Activated naive CD4-positive, alpha-beta T cell treated with anti-CD3 and anti-CD28 coated beads, Interleukin-2, amount 50 U/mL, for 24 hours (primary cell): ENCODE measurements at regions not wholly inside any gene's neighbourhood (a gene's known extent, or its start where the extent isn't known, plus 50 kb on each side); places are given as distances from the start of the nearest gene placed in this dataset.

Experiments used
- H3K27ac Mint-ChIP-seq: one replicate; pipeline ENCODE4 v1.8.0; 2021; ENCODE audit warnings: mild to moderate bottlenecking, mixed read lengths
- H3K27me3 Mint-ChIP-seq: one replicate; pipeline ENCODE4 v1.8.0; 2021; ENCODE audit warnings: mixed read lengths
- H3K36me3 Mint-ChIP-seq: one replicate; pipeline ENCODE4 v1.8.0; 2021; ENCODE audit warnings: mixed read lengths
- H3K4me1 Mint-ChIP-seq: one replicate; pipeline ENCODE4 v1.8.0; 2021; ENCODE audit warnings: mixed read lengths
- H3K4me3 Mint-ChIP-seq: one replicate; pipeline ENCODE4 v1.8.0; 2021; ENCODE audit warnings: mild to moderate bottlenecking, mixed read lengths
- H3K9me3 Mint-ChIP-seq: one replicate; pipeline ENCODE4 v1.8.0; 2021; ENCODE audit warnings: mixed read lengths

GRCh38 chr2:22290909-22291473 lies 1094.0 kb upstream of the KLHL29 start:
- H3K4me1 Mint-ChIP-seq: no peaks in the 10 kb centered on the region

GRCh38 chr2:22301228-22301627 lies 1083.8 kb upstream of the KLHL29 start:
- H3K36me3 Mint-ChIP-seq: no peaks in the 10 kb centered on the region
- no peak overlapping the region for H3K4me3 Mint-ChIP-seq
- H3K27ac Mint-ChIP-seq: no peak overlapping the region
- H3K4me1 Mint-ChIP-seq: no peaks in the 10 kb centered on the region
- H3K27me3 Mint-ChIP-seq: no peaks in the 10 kb centered on the region
- H3K9me3 Mint-ChIP-seq: no peaks in the 10 kb centered on the region

More at GRCh38 chr2:22290909-22291473, 1094.0 kb upstream of the KLHL29 start:
- Mint-ChIP-seq H3K27ac (no peak overlapping the region), H3K4me3 (no peak overlapping the region), H3K27me3 (no peaks in the 10 kb centered on the region), H3K9me3 (peaks cover 11% of the 10 kb centered on the region), H3K36me3 (no peaks in the 10 kb centered on the region)

DNA sequence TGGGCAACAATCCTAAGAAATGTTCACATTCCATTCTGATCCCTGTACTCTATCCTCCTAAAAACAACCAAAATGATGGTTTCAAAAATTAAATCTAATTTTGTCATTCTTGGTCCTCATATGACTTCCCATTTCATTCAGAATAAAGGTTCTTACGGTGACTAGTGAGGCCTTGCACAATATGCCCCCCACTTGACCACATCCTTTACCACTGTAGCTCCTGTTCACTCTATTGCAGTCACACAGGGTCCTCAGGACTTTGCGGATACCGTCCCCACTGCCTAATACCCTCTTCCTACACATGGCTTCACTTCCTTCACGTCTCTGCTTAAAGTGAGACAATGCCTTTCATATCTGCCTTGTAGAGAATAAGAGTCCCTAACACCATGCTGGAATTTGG lies 1058.7 kb upstream of the KLHL29 start:
- H3K4me3 Mint-ChIP-seq: no peak overlapping the region
- no peaks in the 10 kb centered on the region for H3K36me3 Mint-ChIP-seq
- no peak overlapping the region for H3K27ac Mint-ChIP-seq
- H3K4me1 Mint-ChIP-seq: no peaks in the 10 kb centered on the region
- no peaks in the 10 kb centered on the region for H3K27me3 Mint-ChIP-seq
- no peaks in the 10 kb centered on the region for H3K9me3 Mint-ChIP-seq

GRCh38 chr2:22329211-22330154 lies 1055.5 kb upstream of the KLHL29 start:
- H3K27ac Mint-ChIP-seq: no peak overlapping the region
- H3K36me3 Mint-ChIP-seq: no peaks in the 10 kb centered on the region
- no peaks in the 10 kb centered on the region for H3K27me3 Mint-ChIP-seq
- no peaks in the 10 kb centered on the region for H3K4me1 Mint-ChIP-seq
- no peak overlapping the region for H3K4me3 Mint-ChIP-seq
- H3K9me3 Mint-ChIP-seq: peaks cover 5% of the 10 kb centered on the region

DNA sequence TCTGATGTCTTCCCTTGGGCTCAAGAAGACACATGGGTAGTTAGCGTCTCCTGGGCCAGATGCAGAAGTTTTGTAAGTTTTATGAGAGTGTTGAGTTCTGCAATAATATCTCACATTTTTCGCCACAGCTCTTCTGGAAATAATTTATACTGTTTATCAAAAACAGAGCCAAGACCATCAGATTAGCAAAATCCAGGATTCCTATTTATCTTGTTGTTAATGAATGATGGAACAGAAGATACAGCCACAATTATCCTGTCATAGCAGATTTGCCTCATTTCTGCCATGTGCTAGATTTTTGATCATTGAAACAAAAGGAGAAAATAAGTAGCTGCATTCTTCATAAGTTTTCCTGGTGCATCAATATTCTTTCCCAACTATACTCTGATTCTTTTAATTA lies 1048.6 kb upstream of the KLHL29 start:
- H3K27ac Mint-ChIP-seq: no peak overlapping the region
- no peaks in the 10 kb centered on the region for H3K4me1 Mint-ChIP-seq
- no peaks in the 10 kb centered on the region for H3K36me3 Mint-ChIP-seq
- peaks cover 9% of the 10 kb centered on the region for H3K9me3 Mint-ChIP-seq
- H3K4me3 Mint-ChIP-seq: no peak overlapping the region
- no peaks in the 10 kb centered on the region for H3K27me3 Mint-ChIP-seq

GRCh38 chr2:22340716-22341115 lies 1044.3 kb upstream of the KLHL29 start:
- Mint-ChIP-seq H3K36me3 (no peaks in the 10 kb centered on the region), H3K27me3 (no peaks in the 10 kb centered on the region), H3K9me3 (peaks cover 5% of the 10 kb centered on the region), H3K27ac (no peak overlapping the region), H3K4me3 (no peak overlapping the region), H3K4me1 (no peaks in the 10 kb centered on the region)

GRCh38 chr2:22347306-22347705 lies 1037.7 kb upstream of the KLHL29 start:
- Mint-ChIP-seq H3K4me3 (no peak overlapping the region), H3K9me3 (no peaks in the 10 kb centered on the region), H3K4me1 (no peaks in the 10 kb centered on the region), H3K27ac (no peak overlapping the region), H3K27me3 (no peaks in the 10 kb centered on the region), H3K36me3 (no peaks in the 10 kb centered on the region)

- Mint-ChIP-seq H3K27me3 (no peaks in the 10 kb centered on the region), H3K4me3 (no peak overlapping the region), H3K36me3 (no peaks in the 10 kb centered on the region), H3K4me1 (no peaks in the 10 kb centered on the region), H3K27ac (no peak overlapping the region), H3K9me3 (no peaks in the 10 kb centered on the region)
Measured at GRCh38 chr2:22350621-22351020, 1034.4 kb upstream of the KLHL29 start.

DNA sequence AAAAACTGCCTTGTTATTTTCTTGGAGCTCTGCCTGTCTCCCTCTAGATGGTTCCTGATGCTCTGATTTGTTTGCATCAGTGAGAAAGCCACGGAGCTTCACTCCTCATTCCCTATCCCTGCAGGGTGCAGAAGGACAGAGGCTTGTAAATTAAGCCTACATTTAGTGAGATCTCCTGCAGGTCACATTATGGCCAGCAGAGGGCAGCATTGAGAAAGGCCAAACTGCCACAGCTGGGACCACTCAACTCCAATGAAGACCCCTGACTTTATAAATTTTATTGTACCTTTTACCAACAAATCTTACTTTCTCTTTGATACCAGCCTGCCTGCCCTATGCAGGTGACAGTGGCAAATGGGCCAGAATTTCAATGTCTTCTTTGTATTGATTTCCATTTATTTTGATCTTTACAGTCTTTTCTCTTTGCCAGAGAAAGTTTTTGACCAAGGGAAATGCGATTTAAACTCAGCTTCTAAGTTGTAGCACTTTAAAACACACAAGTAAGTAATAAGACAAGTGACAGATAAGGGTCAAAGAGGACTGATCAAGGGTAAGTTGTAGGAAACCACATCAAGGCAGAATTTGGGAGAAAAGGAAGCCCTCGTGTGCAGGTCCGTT lies 1029.1 kb upstream of the KLHL29 start:
- Mint-ChIP-seq H3K36me3 (no peaks in the 10 kb centered on the region), H3K27me3 (peaks cover 2% of the 10 kb centered on the region), H3K27ac (no peak overlapping the region), H3K4me3 (no peak overlapping the region), H3K4me1 (no peaks in the 10 kb centered on the region), H3K9me3 (no peaks in the 10 kb centered on the region)

DNA sequence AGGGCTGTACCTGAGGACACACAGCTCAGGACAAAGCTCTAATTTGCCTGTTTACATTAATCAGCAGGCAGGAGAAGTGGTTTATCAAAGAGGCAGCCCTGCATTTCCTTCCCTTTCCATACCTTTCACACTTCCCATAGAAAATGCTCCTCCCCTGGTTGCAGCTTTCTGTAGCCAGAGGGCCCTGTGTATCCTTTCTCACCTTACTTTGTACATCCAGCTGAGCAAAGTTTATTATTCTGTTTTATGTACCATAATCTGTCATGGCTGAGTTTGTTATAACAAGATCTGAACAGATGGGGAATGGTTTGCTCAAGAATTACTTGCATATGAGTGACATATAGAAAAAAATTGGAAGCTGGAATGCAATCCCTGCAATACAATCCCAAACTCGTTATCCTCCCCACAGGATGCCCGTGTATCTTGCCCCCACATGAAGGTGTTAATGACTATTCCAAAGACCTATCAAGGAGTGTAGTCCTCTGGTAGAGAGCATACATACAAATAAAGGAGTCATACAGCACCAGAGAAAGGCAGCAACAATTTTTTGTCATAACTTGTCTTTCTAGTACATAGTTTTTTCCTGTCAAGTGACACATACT lies 1025.8 kb upstream of the KLHL29 start:
- H3K4me1 Mint-ChIP-seq: no peaks in the 10 kb centered on the region
- no peaks in the 10 kb centered on the region for H3K36me3 Mint-ChIP-seq
- peaks cover 2% of the 10 kb centered on the region for H3K27me3 Mint-ChIP-seq
- H3K4me3 Mint-ChIP-seq: no peak overlapping the region
- H3K27ac Mint-ChIP-seq: no peak overlapping the region
- peaks cover 5% of the 10 kb centered on the region for H3K9me3 Mint-ChIP-seq

- no peaks in the 10 kb centered on the region for H3K36me3 Mint-ChIP-seq
- peaks cover 2% of the 10 kb centered on the region for H3K27me3 Mint-ChIP-seq
- peaks cover 13% of the 10 kb centered on the region for H3K9me3 Mint-ChIP-seq
- no peak overlapping the region for H3K4me3 Mint-ChIP-seq
- no peaks in the 10 kb centered on the region for H3K4me1 Mint-ChIP-seq
- no peak overlapping the region for H3K27ac Mint-ChIP-seq
Measured at GRCh38 chr2:22360735-22361374, 1024.1 kb upstream of the KLHL29 start.

DNA sequence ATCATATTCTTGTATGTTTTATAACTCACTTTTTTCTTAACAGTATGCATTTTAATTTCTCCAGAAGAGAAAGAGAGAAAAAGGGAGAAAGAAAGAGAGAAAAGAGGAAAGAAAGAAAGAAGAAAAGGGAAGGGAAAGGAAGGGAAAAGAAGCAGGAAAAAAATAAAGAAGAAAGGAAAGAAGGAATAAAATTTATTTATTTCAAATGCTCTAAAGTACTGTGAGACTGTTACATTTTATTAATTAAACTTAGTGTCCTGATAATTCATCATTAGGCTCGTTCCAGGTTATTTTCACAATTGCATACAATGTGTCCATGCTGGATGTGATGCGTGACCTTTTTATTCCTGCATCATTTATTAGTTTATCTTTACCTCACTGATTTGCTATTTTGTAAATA lies 1023.4 kb upstream of the KLHL29 start:
- Mint-ChIP-seq H3K27me3 (no peaks in the 10 kb centered on the region), H3K4me3 (no peak overlapping the region), H3K36me3 (no peaks in the 10 kb centered on the region), H3K27ac (no peak overlapping the region), H3K4me1 (no peaks in the 10 kb centered on the region), H3K9me3 (peaks cover 16% of the 10 kb centered on the region)

GRCh38 chr2:22375096-22375495 lies 1009.9 kb upstream of the KLHL29 start:
- H3K27me3 Mint-ChIP-seq: no peaks in the 10 kb centered on the region
- H3K9me3 Mint-ChIP-seq: peaks cover 4% of the 10 kb centered on the region
- H3K4me1 Mint-ChIP-seq: no peaks in the 10 kb centered on the region
- H3K27ac Mint-ChIP-seq: no peak overlapping the region
- no peaks in the 10 kb centered on the region for H3K36me3 Mint-ChIP-seq
- H3K4me3 Mint-ChIP-seq: no peak overlapping the region

DNA sequence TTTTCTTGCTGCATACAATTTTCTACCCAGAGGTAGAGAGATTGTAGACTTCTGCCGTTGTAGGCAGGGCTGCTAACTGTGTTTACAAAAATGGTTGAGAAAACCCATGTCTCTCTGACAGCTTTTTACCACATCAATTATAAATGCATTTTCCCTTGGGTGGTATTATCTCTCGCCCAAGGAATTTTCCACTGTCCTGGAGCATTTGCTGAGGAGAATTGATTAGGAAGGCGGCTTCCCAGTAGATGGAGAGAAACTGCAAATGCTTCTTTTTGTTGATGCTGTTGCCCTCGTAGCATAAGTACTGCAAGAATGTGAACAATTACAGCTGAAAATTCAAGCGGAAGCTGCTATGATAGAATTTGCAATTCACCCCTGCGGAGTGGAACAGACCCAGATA lies 1007.7 kb upstream of the KLHL29 start:
- Mint-ChIP-seq H3K4me3 (no peak overlapping the region), H3K4me1 (no peaks in the 10 kb centered on the region), H3K27ac (no peak overlapping the region), H3K27me3 (no peaks in the 10 kb centered on the region), H3K36me3 (no peaks in the 10 kb centered on the region), H3K9me3 (peaks cover 4% of the 10 kb centered on the region)

DNA sequence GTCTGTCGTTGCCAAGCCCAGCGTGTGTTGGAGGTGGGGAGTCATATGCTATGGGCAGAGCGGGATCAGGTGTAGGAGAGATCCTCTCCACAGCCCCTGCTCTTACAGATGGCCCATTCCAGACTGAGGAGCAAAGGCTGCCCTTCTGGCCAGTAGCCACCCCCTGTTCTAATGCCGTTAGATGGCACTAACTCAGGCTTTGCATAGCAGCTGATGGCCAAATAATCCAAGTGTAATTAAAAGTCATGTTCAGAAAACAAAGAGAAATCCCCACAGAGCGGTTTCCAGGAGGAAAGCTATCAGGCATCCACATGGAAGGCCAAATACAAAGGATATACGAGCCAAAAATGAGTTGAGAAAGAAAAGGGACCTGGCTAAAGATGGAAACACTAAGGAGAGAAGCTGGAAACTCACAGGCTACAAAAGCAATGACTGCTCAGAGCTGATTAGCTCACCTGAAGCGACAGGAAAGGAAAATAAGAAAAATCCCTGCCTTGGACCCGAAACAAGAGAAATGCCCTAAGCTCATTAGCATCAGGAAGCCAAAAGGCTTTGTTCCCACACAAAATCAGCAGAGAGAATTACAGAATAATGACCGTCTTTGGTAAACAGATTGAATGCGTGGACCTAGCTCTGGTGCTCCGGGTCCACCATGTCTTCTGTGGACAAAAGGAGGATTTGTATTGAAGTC lies 1002.4 kb upstream of the KLHL29 start:
- H3K9me3 Mint-ChIP-seq: peaks cover 4% of the 10 kb centered on the region
- H3K27ac Mint-ChIP-seq: no peak overlapping the region
- no peak overlapping the region for H3K4me3 Mint-ChIP-seq
- H3K27me3 Mint-ChIP-seq: no peaks in the 10 kb centered on the region
- no peaks in the 10 kb centered on the region for H3K4me1 Mint-ChIP-seq
- H3K36me3 Mint-ChIP-seq: no peaks in the 10 kb centered on the region
